ENCODE measurements at regions not wholly inside any gene's neighbourhood (a gene's known extent, or its start where the extent isn't known, plus 50 kb on each side); places are given as distances from the start of the nearest gene placed in this dataset.
"Not testable (repeated sequence)": the region's sequence is repeated elsewhere in the genome, so short reads cannot be mapped to it uniquely, and the experiment has no call there.

DNA sequence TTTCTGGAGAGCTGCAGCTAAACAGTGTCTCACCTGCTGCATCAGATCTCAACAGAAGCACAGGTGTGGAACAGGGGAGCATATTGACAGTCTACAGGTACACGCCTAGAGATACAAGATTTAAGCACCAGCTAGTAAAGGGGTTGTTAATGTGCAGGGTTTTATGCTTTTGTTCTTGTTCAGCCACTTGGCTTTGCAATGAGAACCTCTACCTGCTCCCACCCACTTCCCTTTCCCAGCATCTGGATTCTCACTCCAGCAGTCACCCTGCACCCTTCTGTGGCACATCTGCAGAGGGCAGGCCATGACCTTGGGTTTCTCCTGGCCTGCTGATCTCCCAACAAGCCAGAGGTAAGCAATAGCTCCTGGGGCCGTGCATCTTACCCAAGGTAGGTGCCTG lies 446.6 kb downstream of the BUD13 start:
- Histone ChIP-seq H3K36me3 (ENCODE audit: control insufficient read depth, insufficient read depth, low read length) (no peaks in the 10 kb centered on the region), H3K4me1 (ENCODE audit: control insufficient read depth, insufficient read depth, low read length) (no peaks in the 10 kb centered on the region), H3K27me3 (ENCODE audit: control insufficient read depth, insufficient read depth, low read length) (no peaks in the 10 kb centered on the region), H3K4me3 (ENCODE audit: low read length) (no peak overlapping the region), H3K27ac (ENCODE audit: low read length) (no peak overlapping the region), H3K9me3 (ENCODE audit: control insufficient read depth, low read depth, low read length) (no peaks in the 10 kb centered on the region)
- no CpG with 5 or more reads among the region's 2 CpGs for WGBS (ENCODE audit: insufficient coverage, low lambda C conversion rate)
- DNase-seq, result no peak

DNA sequence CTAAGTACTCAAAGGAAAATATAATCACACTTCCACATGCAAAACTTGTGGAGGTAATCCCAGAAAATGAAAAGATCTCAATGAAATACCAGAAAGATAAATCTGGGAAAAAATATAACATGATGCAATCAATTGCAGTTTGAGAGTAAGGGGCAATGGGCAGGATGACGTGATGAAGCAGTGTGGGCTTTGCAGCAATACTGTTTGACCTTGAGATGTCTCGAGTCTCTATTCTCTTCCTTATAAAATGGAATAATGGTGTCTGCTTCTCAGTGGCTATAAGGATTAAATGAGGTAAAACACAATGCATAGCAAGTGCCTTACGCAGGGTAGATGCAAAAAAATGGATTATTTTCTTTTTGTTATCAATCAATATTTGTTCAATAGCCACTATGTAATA lies 447.5 kb downstream of the BUD13 start:
- DNase-seq, result no peak
- H3K4me1 ChIP-seq (ENCODE audit: control insufficient read depth, insufficient read depth, low read length), result no peaks in the 10 kb centered on the region
- no peaks in the 10 kb centered on the region for H3K9me3 ChIP-seq (ENCODE audit: control insufficient read depth, low read depth, low read length)
- H3K36me3 ChIP-seq (ENCODE audit: control insufficient read depth, insufficient read depth, low read length), result no peaks in the 10 kb centered on the region
- H3K27me3 ChIP-seq (ENCODE audit: control insufficient read depth, insufficient read depth, low read length), result no peaks in the 10 kb centered on the region
- H3K27ac ChIP-seq (ENCODE audit: low read length), result no peak overlapping the region
- 85% methylated on average over 2 of the region's 3 CpGs for WGBS (ENCODE audit: insufficient coverage, low lambda C conversion rate)
- H3K4me3 ChIP-seq (ENCODE audit: low read length), result no peak overlapping the region

DNA sequence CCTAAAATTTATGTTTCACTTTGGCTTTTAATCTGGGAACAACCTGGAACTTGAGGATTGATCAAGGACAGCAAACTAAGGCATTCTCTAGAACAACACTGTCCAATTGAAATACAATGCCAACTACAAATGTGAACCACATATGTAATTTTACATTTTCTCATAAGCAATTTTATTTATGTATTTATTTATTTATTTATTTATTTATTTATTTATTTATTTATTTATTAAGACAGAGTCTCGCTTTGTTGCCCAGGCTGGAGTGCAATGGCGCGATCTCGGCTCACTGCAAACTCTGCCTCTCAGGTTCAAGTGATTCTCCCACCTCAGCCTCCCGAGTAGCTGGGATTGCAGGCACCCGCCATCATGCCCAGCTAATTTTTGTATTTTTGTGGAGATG lies 448.7 kb downstream of the BUD13 start:
- H3K27me3 ChIP-seq (ENCODE audit: control insufficient read depth, insufficient read depth, low read length); H3K4me1 ChIP-seq (ENCODE audit: control insufficient read depth, insufficient read depth, low read length); H3K36me3 ChIP-seq (ENCODE audit: control insufficient read depth, insufficient read depth, low read length); H3K27ac ChIP-seq (ENCODE audit: low read length); H3K9me3 ChIP-seq (ENCODE audit: control insufficient read depth, low read depth, low read length); H3K4me3 ChIP-seq (ENCODE audit: low read length); DNase-seq: not testable (repeated sequence)
- no CpG with 5 or more reads among the region's 6 CpGs for WGBS (ENCODE audit: insufficient coverage, low lambda C conversion rate)

DNA sequence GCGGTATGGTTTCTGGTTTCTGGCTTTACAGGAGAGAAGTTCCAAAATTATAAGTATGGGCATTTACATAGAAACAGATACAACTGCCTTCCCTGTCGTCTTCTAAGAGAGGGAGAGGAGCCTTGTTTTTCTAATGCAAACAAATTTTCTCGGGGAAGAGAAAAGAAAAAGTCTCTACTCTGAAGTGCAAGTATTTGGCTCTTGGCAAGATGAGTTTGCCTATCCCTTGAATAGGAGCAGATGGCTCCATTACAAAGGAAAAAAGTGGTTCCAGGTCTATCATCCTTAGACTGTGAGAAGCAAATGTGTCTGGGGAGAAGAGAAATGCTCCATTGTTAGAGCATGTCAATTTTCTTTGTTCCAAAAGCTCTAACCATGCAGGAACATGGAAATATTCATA lies 455.6 kb downstream of the BUD13 start:
- H3K9me3 ChIP-seq (ENCODE audit: control insufficient read depth, low read depth, low read length), result no peaks in the 10 kb centered on the region
- H3K27ac ChIP-seq (ENCODE audit: low read length), result no peak overlapping the region

DNA sequence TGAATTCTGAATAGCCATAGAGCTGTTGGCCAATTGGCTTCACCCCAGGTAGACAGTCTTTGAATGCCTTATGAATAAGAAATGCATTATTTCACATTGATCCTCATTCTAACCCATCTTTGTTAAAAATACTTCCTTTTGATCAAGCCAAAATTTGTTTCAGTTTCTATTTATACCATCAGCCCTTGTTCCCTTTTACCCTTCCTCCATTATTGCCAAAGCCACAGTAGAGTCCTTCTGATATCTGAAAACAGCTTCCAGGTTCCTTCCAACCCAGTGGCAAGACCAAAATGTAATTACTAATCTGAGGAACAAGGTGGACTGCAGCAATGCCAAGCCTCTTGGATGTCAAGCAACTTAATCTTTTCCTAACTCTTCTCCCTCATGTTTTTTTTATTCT lies 458.8 kb downstream of the BUD13 start:
- no peak overlapping the region for H3K27ac ChIP-seq (ENCODE audit: low read length)
- no peaks in the 10 kb centered on the region for H3K4me1 ChIP-seq (ENCODE audit: control insufficient read depth, insufficient read depth, low read length)
- no peak overlapping the region for H3K4me3 ChIP-seq (ENCODE audit: low read length)
- no peak for DNase-seq
- H3K9me3 ChIP-seq (ENCODE audit: control insufficient read depth, low read depth, low read length), result no peaks in the 10 kb centered on the region
- no peaks in the 10 kb centered on the region for H3K27me3 ChIP-seq (ENCODE audit: control insufficient read depth, insufficient read depth, low read length)
- H3K36me3 ChIP-seq (ENCODE audit: control insufficient read depth, insufficient read depth, low read length), result no peaks in the 10 kb centered on the region

More for the DNA sequence above, 455.6 kb downstream of the BUD13 start:
- no peaks in the 10 kb centered on the region for H3K36me3 ChIP-seq (ENCODE audit: control insufficient read depth, insufficient read depth, low read length)
- no peaks in the 10 kb centered on the region for H3K27me3 ChIP-seq (ENCODE audit: control insufficient read depth, insufficient read depth, low read length)
- H3K4me3 ChIP-seq (ENCODE audit: low read length), result no peak overlapping the region
- no peak for DNase-seq
- 13% methylated on average over 1 of the region's 3 CpGs for WGBS (ENCODE audit: insufficient coverage, low lambda C conversion rate)
- no peaks in the 10 kb centered on the region for H3K4me1 ChIP-seq (ENCODE audit: control insufficient read depth, insufficient read depth, low read length)

DNA sequence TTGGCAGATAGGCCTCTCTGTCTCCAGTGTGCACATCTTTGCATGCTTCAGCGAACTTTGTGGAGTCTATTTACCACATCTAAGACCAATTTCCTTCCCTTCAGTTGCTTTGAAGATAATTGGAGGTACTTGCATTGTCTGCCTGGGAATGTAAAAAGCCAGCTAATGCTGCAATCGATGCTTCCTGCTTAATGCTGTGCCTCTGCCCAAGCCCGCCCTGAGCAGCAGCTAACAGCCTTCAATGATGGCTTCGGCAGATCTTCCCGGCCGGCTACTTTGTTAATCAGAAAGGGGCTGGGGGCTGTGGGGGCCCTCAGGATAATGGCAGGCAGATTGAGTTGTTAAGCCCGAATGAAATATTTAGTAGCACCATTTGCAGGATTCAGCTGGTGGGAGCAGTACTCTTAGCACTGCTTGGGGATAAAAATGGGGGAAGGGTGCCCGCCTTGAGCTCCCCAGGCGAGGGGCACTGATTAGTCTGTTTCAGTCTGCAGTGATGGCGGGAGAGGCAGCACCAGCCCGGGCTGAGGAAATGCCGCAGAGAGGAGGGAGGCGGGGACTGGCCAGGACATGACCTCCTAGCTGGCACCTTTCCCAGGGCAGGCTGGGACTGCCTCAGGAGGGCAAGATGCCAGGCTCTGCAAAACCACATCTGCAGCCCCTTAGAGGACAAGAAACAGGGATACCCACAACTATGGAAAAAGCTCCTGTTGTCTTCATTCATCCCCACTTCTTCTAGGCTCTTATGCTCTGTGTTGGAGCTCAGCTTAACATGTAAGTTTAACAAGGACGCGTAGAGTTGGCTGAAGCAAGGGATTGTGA lies 460.0 kb downstream of the BUD13 start:
- peak overlapping the region; percentile 31 for H3K27ac ChIP-seq (ENCODE audit: low read length)
- H3K27me3 ChIP-seq (ENCODE audit: control insufficient read depth, insufficient read depth, low read length), result no peaks in the 10 kb centered on the region
- no CpG with 5 or more reads among the region's 15 CpGs for WGBS (ENCODE audit: insufficient coverage, low lambda C conversion rate)
- H3K4me3 ChIP-seq (ENCODE audit: low read length), result no peak overlapping the region
- H3K9me3 ChIP-seq (ENCODE audit: control insufficient read depth, low read depth, low read length), result no peaks in the 10 kb centered on the region
- peak; percentile 23 to 34 for DNase-seq
- H3K4me1 ChIP-seq (ENCODE audit: control insufficient read depth, insufficient read depth, low read length), result no peaks in the 10 kb centered on the region
- no peaks in the 10 kb centered on the region for H3K36me3 ChIP-seq (ENCODE audit: control insufficient read depth, insufficient read depth, low read length)

DNA sequence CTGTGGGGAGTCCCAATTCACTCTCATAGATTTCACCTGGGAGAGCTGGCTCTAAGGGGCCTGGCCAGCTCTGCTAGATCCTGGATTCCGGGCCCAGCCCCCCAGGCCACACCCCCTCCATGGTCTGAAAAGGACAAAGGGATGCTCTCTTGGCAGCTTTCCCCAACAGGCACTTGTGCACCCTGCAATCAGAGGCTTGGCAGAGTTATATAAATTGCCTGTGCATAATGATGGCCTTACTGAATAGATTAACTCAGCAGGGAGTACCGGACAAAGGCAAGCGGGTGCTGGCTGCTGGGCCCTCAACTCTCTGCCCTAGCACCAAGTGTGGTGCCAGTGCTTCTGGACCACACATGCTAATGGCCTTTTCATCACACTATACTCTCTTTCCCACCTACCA lies 461.6 kb downstream of the BUD13 start:
- H3K27ac ChIP-seq (ENCODE audit: low read length), result no peak overlapping the region
- no peaks in the 10 kb centered on the region for H3K4me1 ChIP-seq (ENCODE audit: control insufficient read depth, insufficient read depth, low read length)
- H3K36me3 ChIP-seq (ENCODE audit: control insufficient read depth, insufficient read depth, low read length), result no peaks in the 10 kb centered on the region
- DNase-seq, result no peak
- H3K4me3 ChIP-seq (ENCODE audit: low read length), result no peak overlapping the region
- WGBS (ENCODE audit: insufficient coverage, low lambda C conversion rate), result no CpG with 5 or more reads among the region's 3 CpGs
- no peaks in the 10 kb centered on the region for H3K9me3 ChIP-seq (ENCODE audit: control insufficient read depth, low read depth, low read length)
- H3K27me3 ChIP-seq (ENCODE audit: control insufficient read depth, insufficient read depth, low read length), result peaks cover 6% of the 10 kb centered on the region

DNA sequence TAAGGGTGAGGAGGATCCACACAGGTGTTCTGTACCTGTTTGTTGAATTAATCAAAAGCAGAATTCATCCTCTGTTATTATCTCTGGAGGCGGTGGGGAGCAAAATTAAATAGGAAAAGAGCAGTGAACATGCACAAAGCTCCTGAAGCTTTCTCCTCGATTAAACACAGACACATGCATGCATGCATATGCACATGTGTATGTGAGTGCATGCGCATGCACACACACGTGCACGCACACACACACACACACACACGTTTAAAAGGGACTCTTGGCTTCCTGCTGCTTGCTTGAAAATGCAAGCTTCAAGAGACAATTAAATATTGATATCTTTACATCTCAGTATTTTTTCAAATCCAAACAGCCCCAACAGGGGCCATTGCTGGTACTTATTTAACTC lies 462.1 kb downstream of the BUD13 start:
- H3K9me3 ChIP-seq (ENCODE audit: control insufficient read depth, low read depth, low read length), result no peaks in the 10 kb centered on the region
- 75% methylated on average over 3 of the region's 6 CpGs for WGBS (ENCODE audit: insufficient coverage, low lambda C conversion rate)
- DNase-seq, result no peak
- H3K4me3 ChIP-seq (ENCODE audit: low read length), result no peak overlapping the region
- H3K4me1 ChIP-seq (ENCODE audit: control insufficient read depth, insufficient read depth, low read length), result no peaks in the 10 kb centered on the region
- H3K27me3 ChIP-seq (ENCODE audit: control insufficient read depth, insufficient read depth, low read length), result peaks cover 6% of the 10 kb centered on the region
- H3K36me3 ChIP-seq (ENCODE audit: control insufficient read depth, insufficient read depth, low read length), result no peaks in the 10 kb centered on the region
- H3K27ac ChIP-seq (ENCODE audit: low read length), result no peak overlapping the region

DNA sequence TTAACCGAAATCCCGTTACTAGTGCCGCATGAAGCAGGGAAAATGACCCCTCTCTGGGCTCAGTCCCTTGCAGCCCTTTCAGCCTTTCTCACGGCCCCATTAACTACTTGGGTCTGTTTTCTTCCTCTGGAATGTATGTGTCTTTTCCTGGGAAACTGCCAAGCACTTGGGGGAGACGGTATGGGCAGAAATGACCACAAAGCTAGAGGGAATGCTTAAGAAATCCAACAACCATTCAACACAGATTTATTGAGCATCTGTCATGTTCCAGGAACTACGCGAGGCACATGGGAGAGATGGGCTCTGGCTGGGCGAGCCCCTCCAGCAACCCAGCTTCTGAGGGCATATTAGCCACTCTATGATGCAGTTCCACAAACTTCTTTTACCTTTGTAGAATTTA lies 462.6 kb downstream of the BUD13 start:
- Histone ChIP-seq H3K27ac (ENCODE audit: low read length) (no peak overlapping the region), H3K4me1 (ENCODE audit: control insufficient read depth, insufficient read depth, low read length) (no peaks in the 10 kb centered on the region), H3K27me3 (ENCODE audit: control insufficient read depth, insufficient read depth, low read length) (peaks cover 6% of the 10 kb centered on the region), H3K9me3 (ENCODE audit: control insufficient read depth, low read depth, low read length) (no peaks in the 10 kb centered on the region), H3K4me3 (ENCODE audit: low read length) (no peak overlapping the region), H3K36me3 (ENCODE audit: control insufficient read depth, insufficient read depth, low read length) (no peaks in the 10 kb centered on the region)
- peak in 1 of 2 donors; percentile 5 for DNase-seq
- WGBS (ENCODE audit: insufficient coverage, low lambda C conversion rate), result no CpG with 5 or more reads among the region's 8 CpGs

DNA sequence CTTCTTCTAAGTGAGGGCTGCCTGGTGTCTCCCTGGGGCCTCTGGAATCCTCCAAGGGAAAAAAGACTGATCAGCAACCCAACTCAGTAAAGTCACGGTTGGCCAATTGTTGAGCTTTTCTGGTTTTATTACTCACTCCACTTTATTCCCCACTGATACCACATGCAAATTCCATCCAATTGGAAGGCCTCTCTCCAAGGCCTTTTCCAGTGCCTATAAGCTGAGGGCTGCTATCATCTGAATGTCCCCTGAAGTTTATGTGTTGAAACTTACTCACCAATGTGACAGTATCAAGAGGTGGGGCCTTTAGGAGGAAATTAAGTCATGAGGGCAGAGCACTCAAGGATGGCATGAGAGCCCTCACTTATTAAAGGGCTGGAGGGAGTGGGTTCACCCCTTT lies 463.3 kb downstream of the BUD13 start:
- Histone ChIP-seq H3K36me3 (ENCODE audit: control insufficient read depth, insufficient read depth, low read length) (no peaks in the 10 kb centered on the region), H3K9me3 (ENCODE audit: control insufficient read depth, low read depth, low read length) (no peaks in the 10 kb centered on the region), H3K4me3 (ENCODE audit: low read length) (no peak overlapping the region), H3K27ac (ENCODE audit: low read length) (no peak overlapping the region), H3K27me3 (ENCODE audit: control insufficient read depth, insufficient read depth, low read length) (peaks cover 6% of the 10 kb centered on the region), H3K4me1 (ENCODE audit: control insufficient read depth, insufficient read depth, low read length) (no peaks in the 10 kb centered on the region)
- WGBS (ENCODE audit: insufficient coverage, low lambda C conversion rate), result no CpG with 5 or more reads among the region's 1 CpG
- DNase-seq, result no peak

DNA sequence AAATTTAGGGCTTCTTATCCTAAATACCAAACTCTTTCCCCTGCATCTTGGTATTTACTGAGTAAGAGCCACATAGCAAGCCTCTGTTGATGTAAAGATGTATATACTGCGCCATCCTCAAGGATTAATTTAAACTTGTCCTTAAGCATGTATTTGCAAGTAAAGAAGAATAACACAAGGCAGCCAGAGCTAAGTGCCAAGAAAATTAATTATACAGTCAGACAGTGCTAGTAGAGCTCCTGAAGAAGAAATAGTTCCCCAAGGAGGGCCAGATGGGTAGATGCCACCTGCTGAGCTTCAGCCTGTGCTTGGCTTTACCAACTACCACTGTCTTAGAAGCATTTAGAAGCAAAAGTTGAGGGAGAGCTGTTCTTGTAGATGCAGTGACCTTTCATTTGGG lies 470.0 kb downstream of the BUD13 start:
- no peaks in the 10 kb centered on the region for H3K9me3 ChIP-seq (ENCODE audit: control insufficient read depth, low read depth, low read length)
- H3K36me3 ChIP-seq (ENCODE audit: control insufficient read depth, insufficient read depth, low read length), result no peaks in the 10 kb centered on the region
- no peaks in the 10 kb centered on the region for H3K4me1 ChIP-seq (ENCODE audit: control insufficient read depth, insufficient read depth, low read length)
- no peak overlapping the region for H3K4me3 ChIP-seq (ENCODE audit: low read length)
- 100% methylated on average over 1 of the region's 1 CpG for WGBS (ENCODE audit: insufficient coverage, low lambda C conversion rate)
- DNase-seq, result no peak
- H3K27me3 ChIP-seq (ENCODE audit: control insufficient read depth, insufficient read depth, low read length), result peaks cover 8% of the 10 kb centered on the region
- no peak overlapping the region for H3K27ac ChIP-seq (ENCODE audit: low read length)

Measured in large intestine (tissue), 3 donors.